ENCODE measurements at regions not wholly inside any gene's neighbourhood (a gene's known extent, or its start where the extent isn't known, plus 50 kb on each side); places are given as distances from the start of the nearest gene placed in this dataset.
"Not testable (repeated sequence)": the region's sequence is repeated elsewhere in the genome, so short reads cannot be mapped to it uniquely, and the experiment has no call there.

GRCh38 chr3:74413547-74414241 lies 200.8 kb downstream of the CNTN3 start:
- DNase-seq, result no peak

GRCh38 chr3:74410276-74410941 lies 204.1 kb downstream of the CNTN3 start:
- no peak for DNase-seq

- DNase-seq, result no peak
These were observed 205.4 kb downstream of the CNTN3 start for GRCh38 chr3:74409066-74409465.

- DNase-seq, result no peak
These were observed 211.2 kb downstream of the CNTN3 start for GRCh38 chr3:74403307-74403706.

GRCh38 chr3:74402821-74403220 lies 211.6 kb downstream of the CNTN3 start:
- no peak for DNase-seq

GRCh38 chr3:74393426-74393825 lies 221.0 kb downstream of the CNTN3 start:
- DNase-seq, result no peak

GRCh38 chr3:74390121-74390877 lies 224.2 kb downstream of the CNTN3 start:
- no peak for DNase-seq

- DNase-seq, result no peak
These were observed 227.2 kb downstream of the CNTN3 start for GRCh38 chr3:74387111-74387735.

- DNase-seq, result no peak
These were observed 230.3 kb downstream of the CNTN3 start for GRCh38 chr3:74384159-74384558.

GRCh38 chr3:74377669-74378068 lies 236.8 kb downstream of the CNTN3 start:
- DNase-seq, result no peak

- DNase-seq, result not testable (repeated sequence)
These were observed 238.1 kb downstream of the CNTN3 start for GRCh38 chr3:74376323-74376722.

GRCh38 chr3:74375653-74376052 lies 238.8 kb downstream of the CNTN3 start:
- no peak for DNase-seq

GRCh38 chr3:74372743-74373142 lies 241.7 kb downstream of the CNTN3 start:
- no peak for DNase-seq

GRCh38 chr3:74370342-74370741 lies 244.1 kb downstream of the CNTN3 start:
- no peak for DNase-seq

GRCh38 chr3:74366331-74366730 lies 248.1 kb downstream of the CNTN3 start:
- no peak for DNase-seq

- no peak for DNase-seq
These were observed 251.1 kb downstream of the CNTN3 start for GRCh38 chr3:74363346-74363745.

- DNase-seq, result no peak
These were observed 254.1 kb downstream of the CNTN3 start for GRCh38 chr3:74360406-74360805.

- no peak for DNase-seq
These were observed 256.6 kb downstream of the CNTN3 start for GRCh38 chr3:74357881-74358280.

- no peak for DNase-seq
These were observed 261.4 kb downstream of the CNTN3 start for GRCh38 chr3:74353039-74353438.

GRCh38 chr3:74352166-74352565 lies 262.3 kb downstream of the CNTN3 start:
- no peak for DNase-seq

- no peak for DNase-seq
These were observed 263.2 kb downstream of the CNTN3 start for GRCh38 chr3:74351213-74351612.

GRCh38 chr3:74349015-74349414 lies 265.4 kb downstream of the CNTN3 start:
- DNase-seq, result no peak

GRCh38 chr3:74347563-74348268 lies 266.7 kb downstream of the CNTN3 start:
- DNase-seq, result no peak

Measured in GOT3 (cell line).